Neural progenitor cell (in vitro differentiated cells): ENCODE measurements at regions not wholly inside any gene's neighbourhood (a gene's known extent, or its start where the extent isn't known, plus 50 kb on each side); places are given as distances from the start of the nearest gene placed in this dataset.
A peak's percentile ranks its signal among the peaks of the same experiment; 100 is the strongest.

ENCODE experiments used
- DNase-seq: peaks from one replicate; pipeline ENCODE4 v3.0.0-alpha.2; 2016; ENCODE audit warnings: low spot score
- H2AFZ ChIP-seq: fragments of 200-600 bp; sonication (generic); replicated peaks from 2 replicates; pipeline ENCODE4 v1.6.1; 2016; ENCODE audit warnings: antibody characterized with exemption
- H3F3A ChIP-seq: fragments of 200-600 bp; sonication (generic); 2 replicates; pipeline ENCODE4 v1.6.1; 2016; ENCODE audit warnings: antibody characterized with exemption, low read depth
- H3K27ac ChIP-seq: fragments of 200-600 bp; sonication (generic); 2 replicates; pipeline ENCODE4 v1.5.1; 2016; ENCODE audit warnings: mild to moderate bottlenecking
- H3K27me3 ChIP-seq: fragments of 200-600 bp; sonication (generic); 2 replicates; pipeline ENCODE4 v1.6.1; 2016; ENCODE audit warnings: mild to moderate bottlenecking, moderate library complexity
- H3K36me3 ChIP-seq: fragments of 200-600 bp; sonication (generic); 2 replicates; pipeline ENCODE4 v1.5.1; 2016
- H3K4me1 ChIP-seq: fragments of 200-600 bp; sonication (generic); 2 replicates; pipeline ENCODE4 v1.6.1; 2016; ENCODE audit warnings: mixed run types
- H3K4me2 ChIP-seq: fragments of 200-600 bp; sonication (generic); 2 replicates; pipeline ENCODE4 v1.6.1; 2016
- H3K4me3 ChIP-seq: fragments of 200-600 bp; sonication (generic); 2 replicates; pipeline ENCODE4 v1.5.1; 2016
- H3K79me2 ChIP-seq: fragments of 200-600 bp; sonication (generic); 2 replicates; pipeline ENCODE4 v1.6.1; 2016; ENCODE audit warnings: low read depth
- H3K9ac ChIP-seq: fragments of 200-600 bp; sonication (generic); 2 replicates; pipeline ENCODE4 v1.6.1; 2016
- H3K9me3 ChIP-seq: fragments of 200-600 bp; sonication (generic); 2 replicates; pipeline ENCODE4 v1.5.1; 2016; ENCODE audit warnings: low read depth
- H4K20me1 ChIP-seq: fragments of 200-600 bp; sonication (generic); 2 replicates; pipeline ENCODE4 v1.6.1; 2016; ENCODE audit warnings: low read depth
- H3K27ac Mint-ChIP-seq: 3 replicates; pipeline ENCODE4 v1.8.0; 2021; ENCODE audit warnings: mixed read lengths
- H3K27me3 Mint-ChIP-seq: 2 replicates; pipeline ENCODE4 v1.8.0; 2022; ENCODE audit warnings: low read depth, mild to moderate bottlenecking, inconsistent platforms, moderate library complexity, mixed read lengths; ENCODE audit not compliant: insufficient read depth
- H3K36me3 Mint-ChIP-seq: 3 replicates; pipeline ENCODE4 v1.8.0; 2021; ENCODE audit warnings: mixed read lengths
- H3K4me1 Mint-ChIP-seq: 3 replicates; pipeline ENCODE4 v1.8.0; 2021; ENCODE audit warnings: mixed read lengths
- H3K4me3 Mint-ChIP-seq: 3 replicates; pipeline ENCODE4 v1.8.0; 2021; ENCODE audit warnings: mild to moderate bottlenecking, moderate library complexity, mixed read lengths
- H3K9me3 Mint-ChIP-seq: 3 replicates; pipeline ENCODE4 v1.8.0; 2020; ENCODE audit warnings: mixed read lengths
- CTCF ChIP-seq: fragments of 200-600 bp; sonication (generic); IDR thresholded peaks from 2 replicates; pipeline ENCODE4 v1.5.1; 2017; ENCODE audit warnings: antibody characterized with exemption, mild to moderate bottlenecking
- EZH2 ChIP-seq: fragments of 200-600 bp; sonication (generic); IDR thresholded peaks from 2 replicates; pipeline ENCODE4 v1.6.1; 2017; ENCODE audit warnings: antibody characterized with exemption, mild to moderate bottlenecking, moderate library complexity
- EZH2phosphoT487 ChIP-seq: fragments of 200-600 bp; sonication (generic); IDR thresholded peaks from 2 replicates; pipeline ENCODE4 v1.6.1; 2017; ENCODE audit warnings: antibody characterized with exemption

DNA sequence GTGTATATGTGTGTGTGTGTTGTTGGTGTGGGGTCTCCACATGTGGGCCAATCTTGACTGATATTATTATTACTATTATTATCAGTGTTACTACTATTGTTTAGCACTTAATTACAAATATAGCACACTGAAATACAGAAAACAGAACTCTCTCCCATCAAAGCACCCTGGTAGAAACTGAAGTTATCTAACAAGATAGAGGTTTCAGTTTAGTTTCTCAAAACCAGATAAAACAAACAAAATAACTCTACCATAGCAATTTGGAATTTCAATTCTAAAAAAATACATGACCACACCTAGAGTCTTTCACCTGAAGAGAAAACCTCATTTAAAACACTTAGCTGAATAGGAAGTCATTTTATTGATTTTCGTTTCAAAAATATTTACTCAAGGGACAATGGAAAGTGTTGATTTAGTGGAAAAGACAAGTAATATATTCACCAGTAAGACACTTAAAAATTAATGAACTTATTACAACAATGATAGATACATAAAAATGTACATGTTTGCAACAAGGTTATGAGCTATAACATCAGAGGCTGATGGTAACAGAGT lies 252.3 kb downstream of the PDHA2 start:
- no peak overlapping the region for H3K27ac ChIP-seq
- Mint-ChIP-seq H3K27ac (no peak overlapping the region), H3K4me3 (no peak overlapping the region), H3K9me3 (peaks cover 38% of the 10 kb centered on the region), H3K27me3 (no peaks in the 10 kb centered on the region), H3K4me1 (peaks cover 20% of the 10 kb centered on the region), H3K36me3 (peaks cover 13% of the 10 kb centered on the region)
- H3K36me3 ChIP-seq = no peaks in the 10 kb centered on the region
- H3K27me3 ChIP-seq = no peaks in the 10 kb centered on the region
- no peak for DNase-seq
- H3K9ac ChIP-seq = no peak overlapping the region
- H3K4me1 ChIP-seq = peaks cover 27% of the 10 kb centered on the region
- no peaks in the 10 kb centered on the region for H3K79me2 ChIP-seq
- no peaks in the 10 kb centered on the region for H3F3A ChIP-seq
- H2AFZ ChIP-seq = no peak overlapping the region
- H3K4me2 ChIP-seq = no peak overlapping the region
- no peak overlapping the region for H3K4me3 ChIP-seq
- H4K20me1 ChIP-seq = no peaks in the 10 kb centered on the region
- H3K9me3 ChIP-seq = no peaks in the 10 kb centered on the region
- TF ChIP-seq EZH2phosphoT487 = no peak
- TF ChIP-seq CTCF = no peak
- no peak for TF ChIP-seq EZH2

- Histone ChIP-seq H3K79me2 (no peaks in the 10 kb centered on the region), H3K4me1 (peaks cover 34% of the 10 kb centered on the region), H2AFZ (no peak overlapping the region), H3K9me3 (no peaks in the 10 kb centered on the region), H3F3A (no peaks in the 10 kb centered on the region), H3K27me3 (no peaks in the 10 kb centered on the region), H3K36me3 (no peaks in the 10 kb centered on the region), H4K20me1 (no peaks in the 10 kb centered on the region), H3K9ac (no peak overlapping the region), H3K4me3 (no peak overlapping the region), H3K4me2 (no peak overlapping the region), H3K27ac (no peak overlapping the region)
- Mint-ChIP-seq H3K27ac (no peak overlapping the region), H3K4me1 (peaks cover 20% of the 10 kb centered on the region), H3K9me3 (peaks cover 45% of the 10 kb centered on the region), H3K4me3 (no peak overlapping the region), H3K36me3 (peaks cover 21% of the 10 kb centered on the region), H3K27me3 (no peaks in the 10 kb centered on the region)
- no peak for DNase-seq
- TF ChIP-seq CTCF (no peak), EZH2 (no peak), EZH2phosphoT487 (no peak)
These were observed 253.2 kb downstream of the PDHA2 start for GRCh38 chr4:96093057-96093456.

- Mint-ChIP-seq H3K27ac (no peak overlapping the region), H3K9me3 (peaks cover 47% of the 10 kb centered on the region), H3K4me3 (no peak overlapping the region), H3K4me1 (peaks cover 20% of the 10 kb centered on the region), H3K36me3 (peaks cover 23% of the 10 kb centered on the region), H3K27me3 (no peaks in the 10 kb centered on the region)
- DNase-seq = no peak
- H2AFZ ChIP-seq = no peak overlapping the region
- H4K20me1 ChIP-seq = no peaks in the 10 kb centered on the region
- no peak for TF ChIP-seq CTCF
- no peak for TF ChIP-seq EZH2phosphoT487
- no peak for TF ChIP-seq EZH2
- no peaks in the 10 kb centered on the region for H3K79me2 ChIP-seq
- no peaks in the 10 kb centered on the region for H3K27me3 ChIP-seq
- H3K4me3 ChIP-seq = no peak overlapping the region
- no peak overlapping the region for H3K9ac ChIP-seq
- peaks cover 34% of the 10 kb centered on the region for H3K4me1 ChIP-seq
- H3K36me3 ChIP-seq = no peaks in the 10 kb centered on the region
- H3K4me2 ChIP-seq = peak overlapping the region; percentile 21
- H3K27ac ChIP-seq = no peak overlapping the region
- H3K9me3 ChIP-seq = no peaks in the 10 kb centered on the region
- no peaks in the 10 kb centered on the region for H3F3A ChIP-seq
These were observed 253.7 kb downstream of the PDHA2 start for GRCh38 chr4:96093563-96093962.
